GM21381 (cell line): ENCODE measurements at regions not wholly inside any gene's neighbourhood (a gene's known extent, or its start where the extent isn't known, plus 50 kb on each side); places are given as distances from the start of the nearest gene placed in this dataset.

ENCODE experiments used
- ATAC-seq: cut with Tn5 transposase; IDR thresholded peaks from one replicate; pipeline ENCODE4 v1.9.1; 2021; ENCODE audit warnings: mild to moderate bottlenecking, moderate library complexity; ENCODE audit not compliant: unreplicated experiment

- no peak for ATAC-seq
Observed at GRCh38 chr18:6606411-6607085, 123.0 kb upstream of the ARHGAP28 start.

GRCh38 chr18:6607343-6607742 lies 122.2 kb upstream of the ARHGAP28 start:
- ATAC-seq, result no peak

- ATAC-seq, result no peak
Observed at GRCh38 chr18:6609666-6610264, 119.8 kb upstream of the ARHGAP28 start.

GRCh38 chr18:6610466-6610865 lies 119.0 kb upstream of the ARHGAP28 start:
- no peak for ATAC-seq

- no peak for ATAC-seq
Observed at GRCh38 chr18:6613581-6613980, 115.9 kb upstream of the ARHGAP28 start.

- no peak for ATAC-seq
Observed at GRCh38 chr18:6614952-6615351, 114.6 kb upstream of the ARHGAP28 start.

GRCh38 chr18:6616981-6617380 lies 112.5 kb upstream of the ARHGAP28 start:
- ATAC-seq, result no peak

- ATAC-seq, result no peak
Observed at GRCh38 chr18:6621437-6621836, 108.1 kb upstream of the ARHGAP28 start.

- ATAC-seq, result no peak
Observed at GRCh38 chr18:6623278-6623677, 106.2 kb upstream of the ARHGAP28 start.

GRCh38 chr18:6624271-6624660 lies 105.2 kb upstream of the ARHGAP28 start:
- ATAC-seq, result no peak

GRCh38 chr18:6624661-6625311 lies 104.7 kb upstream of the ARHGAP28 start:
- ATAC-seq, result no peak

GRCh38 chr18:6625481-6625880 lies 104.0 kb upstream of the ARHGAP28 start:
- ATAC-seq, result no peak

GRCh38 chr18:6626457-6626856 lies 103.1 kb upstream of the ARHGAP28 start:
- ATAC-seq, result no peak

GRCh38 chr18:6627645-6628044 lies 101.9 kb upstream of the ARHGAP28 start:
- no peak for ATAC-seq

GRCh38 chr18:6628187-6628586 lies 101.3 kb upstream of the ARHGAP28 start:
- ATAC-seq, result no peak

GRCh38 chr18:6629635-6630140 lies 99.8 kb upstream of the ARHGAP28 start:
- ATAC-seq, result no peak

GRCh38 chr18:6633310-6633709 lies 96.2 kb upstream of the ARHGAP28 start:
- no peak for ATAC-seq

GRCh38 chr18:6636091-6636490 lies 93.4 kb upstream of the ARHGAP28 start:
- ATAC-seq, result no peak

- ATAC-seq, result no peak
Observed at GRCh38 chr18:6638447-6638846, 91.1 kb upstream of the ARHGAP28 start.

GRCh38 chr18:6639305-6639704 lies 90.2 kb upstream of the ARHGAP28 start:
- ATAC-seq, result no peak

- ATAC-seq, result no peak
Observed at GRCh38 chr18:6644836-6645627, 84.5 kb upstream of the ARHGAP28 start.
